8988T (cell line): ENCODE measurements at regions not wholly inside any gene's neighbourhood (a gene's known extent, or its start where the extent isn't known, plus 50 kb on each side); places are given as distances from the start of the nearest gene placed in this dataset.
"Not testable (repeated sequence)": the region's sequence is repeated elsewhere in the genome, so short reads cannot be mapped to it uniquely, and the experiment has no call there.

Experiments
- DNase-seq: peaks from one replicate; pipeline ENCODE4 v3.0.0; 2011

- no peak for DNase-seq
These were observed 122.4 kb upstream of the SMURF2 start for GRCh38 chr17:64784353-64785010.

DNA sequence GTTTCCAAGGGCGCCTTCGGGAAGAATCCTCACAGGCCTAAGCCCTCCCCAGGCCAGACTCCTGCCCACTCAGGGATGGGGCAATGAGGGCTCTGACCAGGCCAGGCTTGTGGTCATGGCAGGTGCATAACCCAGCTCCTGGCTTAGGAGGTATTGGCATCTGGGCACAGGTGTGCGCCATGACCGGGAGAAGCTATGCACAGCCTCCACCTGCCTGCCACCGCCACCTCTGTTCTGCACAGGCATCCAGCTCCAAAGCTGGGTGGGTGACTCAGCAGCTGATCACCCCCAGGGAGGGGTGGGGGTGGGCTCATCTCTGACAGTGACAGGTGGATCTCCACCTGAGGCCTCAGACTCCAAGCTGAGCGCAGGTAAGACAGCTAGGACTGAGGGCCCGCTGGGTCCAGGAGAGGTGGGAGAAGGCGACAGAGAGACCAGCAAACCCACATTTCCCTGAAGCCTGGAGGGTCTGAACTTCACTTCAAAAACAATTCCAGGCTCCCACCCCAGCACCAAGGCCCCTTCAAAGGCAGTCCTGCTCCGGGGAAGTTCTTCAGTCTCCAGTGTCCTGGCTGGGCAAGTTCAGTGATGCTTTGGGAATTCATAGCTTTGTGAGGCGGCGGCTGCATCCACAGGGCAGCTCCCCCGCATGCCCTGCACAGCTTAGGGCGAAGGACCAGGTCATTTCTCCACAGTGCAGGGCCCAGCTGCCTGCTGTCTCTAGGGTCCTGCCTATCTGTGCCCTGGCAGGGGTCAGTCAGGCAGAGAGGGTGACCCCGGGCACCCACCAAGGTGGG is 121.6 kb upstream of the SMURF2 start:
- DNase-seq, result no peak

DNA sequence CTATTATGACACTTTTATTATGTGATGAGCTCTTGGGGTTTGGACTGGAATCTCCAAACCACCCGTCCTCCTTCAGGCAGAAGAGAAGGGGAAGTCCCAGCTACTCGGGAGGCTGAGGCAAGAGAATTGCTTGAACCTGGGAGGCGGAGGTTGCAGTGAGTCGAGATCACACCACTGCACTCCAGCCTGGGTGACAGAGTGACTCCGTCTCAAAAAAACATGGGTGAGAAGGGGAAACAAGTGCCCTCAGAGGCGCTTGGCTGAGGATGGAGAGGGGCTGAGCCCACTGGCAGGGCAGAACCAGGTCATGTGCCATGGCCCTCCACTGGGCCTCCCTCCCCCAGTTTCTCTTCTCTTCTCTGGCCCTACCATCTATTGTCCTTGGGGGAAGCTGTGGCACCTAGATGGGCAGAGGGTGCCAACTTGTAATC is 120.9 kb upstream of the SMURF2 start:
- no peak for DNase-seq

- no peak for DNase-seq
These were observed 119.9 kb upstream of the SMURF2 start for GRCh38 chr17:64781810-64782555.

- no peak for DNase-seq
These were observed 119.1 kb upstream of the SMURF2 start for GRCh38 chr17:64781014-64781756.

- DNase-seq, result no peak
These were observed 118.2 kb upstream of the SMURF2 start for GRCh38 chr17:64780096-64781013.

- no peak for DNase-seq
These were observed 117.4 kb upstream of the SMURF2 start for GRCh38 chr17:64779376-64780095.

GRCh38 chr17:64779098-64779375 is 116.9 kb upstream of the SMURF2 start:
- not testable (repeated sequence) for DNase-seq

GRCh38 chr17:64778240-64779097 is 116.4 kb upstream of the SMURF2 start:
- no peak for DNase-seq

- DNase-seq, result no peak
These were observed 115.5 kb upstream of the SMURF2 start for GRCh38 chr17:64777415-64778239.

DNA sequence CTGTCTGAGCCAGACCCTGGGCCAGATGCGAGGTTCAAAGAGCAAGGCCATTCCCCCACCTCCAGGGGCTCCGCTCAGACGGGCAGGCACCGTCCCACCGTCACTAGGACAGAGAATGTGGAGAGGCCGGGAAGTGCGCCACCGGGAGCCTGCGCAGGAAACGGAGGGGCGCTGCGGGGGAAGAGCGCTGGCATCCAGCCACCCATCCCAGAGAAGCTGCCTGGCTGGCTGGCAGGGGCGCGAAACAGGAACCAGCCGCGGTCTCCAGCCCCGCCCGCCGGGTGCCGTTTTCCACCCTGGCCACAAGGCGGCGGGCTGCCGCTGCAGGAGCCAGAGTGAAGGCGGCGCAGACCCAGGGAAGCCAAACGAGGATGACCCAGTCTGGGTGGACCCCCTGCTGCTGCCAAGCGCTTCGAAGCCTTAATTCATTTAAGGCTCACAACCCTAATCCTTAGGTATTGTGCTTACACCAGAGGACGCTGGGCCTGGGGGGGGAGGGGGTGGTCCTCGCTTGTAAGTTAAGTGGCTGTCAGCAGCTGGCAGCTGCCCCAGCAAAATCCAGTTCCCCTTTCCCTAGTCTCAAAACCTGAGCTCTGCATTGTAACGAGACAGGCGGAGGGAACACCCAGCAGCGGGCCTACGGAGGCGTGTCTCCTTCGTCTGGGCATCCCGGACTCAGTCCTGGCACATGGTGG is 114.8 kb upstream of the SMURF2 start:
- DNase-seq, result peak; percentile 83

DNA sequence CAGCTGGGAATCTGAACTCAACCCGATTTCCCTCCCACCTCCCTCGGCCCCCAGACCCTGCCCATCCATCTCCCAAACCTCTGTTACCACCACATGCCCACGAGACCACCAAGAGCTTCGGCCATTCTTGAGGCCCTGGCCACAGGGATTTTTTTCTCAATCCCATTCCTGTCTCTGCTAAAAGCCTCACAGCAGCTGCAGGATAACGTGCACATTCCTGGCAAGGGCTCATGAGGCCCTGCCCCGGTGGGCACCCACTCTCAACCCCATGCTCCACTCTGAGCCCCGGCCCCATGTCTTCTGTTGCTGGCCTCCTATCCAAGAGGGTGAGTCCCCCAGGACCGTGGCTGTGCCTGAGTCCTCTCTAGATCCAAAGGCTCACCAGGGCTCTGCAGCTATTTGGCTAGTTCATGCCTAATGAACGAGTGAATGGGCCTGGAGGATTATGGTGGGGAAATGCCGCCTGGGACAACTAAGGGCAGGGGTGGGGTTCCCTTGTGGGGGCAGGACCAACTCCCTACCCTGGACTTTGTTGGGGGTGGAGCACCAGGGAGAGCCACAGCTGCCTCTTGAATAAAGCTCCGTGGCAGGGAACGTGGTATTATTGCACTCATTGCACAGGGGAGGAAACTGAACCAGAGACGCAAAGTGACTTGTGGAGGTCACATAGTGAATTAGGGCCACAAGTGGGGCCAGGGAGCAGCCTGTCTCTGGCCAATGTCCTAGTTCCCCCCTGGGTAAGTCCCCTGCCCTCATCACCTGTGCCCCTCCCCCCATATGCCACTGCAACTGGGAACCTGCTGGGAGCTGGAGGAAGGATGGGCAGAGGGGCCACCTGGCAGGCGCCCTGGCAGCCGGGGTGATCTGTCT is 113.8 kb upstream of the SMURF2 start:
- DNase-seq, result no peak

- DNase-seq, result no peak
These were observed 112.9 kb upstream of the SMURF2 start for GRCh38 chr17:64774888-64775540.

DNA sequence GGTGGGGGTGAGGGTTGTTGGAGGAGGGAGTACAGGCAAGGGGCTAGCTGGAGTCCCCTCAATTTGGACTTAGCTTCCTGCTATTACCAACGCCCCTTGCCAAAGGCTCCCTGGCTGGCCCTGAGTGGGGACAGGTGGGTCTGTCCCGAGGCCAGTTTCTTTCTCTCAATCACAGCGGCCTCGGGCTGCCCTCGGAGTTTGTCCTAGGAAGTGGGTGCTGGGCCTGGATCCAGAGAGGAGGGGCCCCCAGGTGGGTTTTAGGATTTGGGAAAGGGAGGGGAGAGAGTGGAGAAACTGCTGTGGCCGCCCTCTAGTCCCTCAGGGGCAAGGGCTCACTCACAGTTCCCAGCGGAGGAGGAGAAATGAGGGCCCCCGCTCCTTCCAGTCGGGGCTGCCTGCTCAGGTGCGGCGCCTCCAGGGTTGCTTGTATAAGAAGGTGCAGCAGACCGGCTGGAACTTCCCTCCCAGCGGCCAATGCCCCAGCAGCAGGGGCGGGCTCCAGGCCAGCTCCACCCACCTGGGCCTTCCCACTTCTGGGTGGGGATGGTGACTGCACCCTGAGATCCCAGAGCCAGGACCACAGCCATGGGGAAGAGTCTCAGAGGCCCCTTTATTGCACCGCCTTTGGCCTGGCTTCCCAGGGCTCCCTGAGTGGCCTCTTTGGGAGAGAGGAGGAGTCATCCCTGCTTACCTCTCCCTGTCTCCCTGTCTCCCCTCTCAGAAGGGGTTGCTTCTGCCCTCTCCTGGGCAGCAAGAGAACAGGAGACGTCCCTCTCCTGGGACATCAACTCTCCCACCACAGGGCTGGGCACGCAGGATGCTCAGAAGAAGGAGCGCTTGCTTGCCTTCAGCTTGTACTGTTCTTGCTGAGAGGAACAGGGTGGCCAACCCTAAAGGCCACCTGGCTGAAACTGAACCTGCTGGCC is 112.0 kb upstream of the SMURF2 start:
- DNase-seq, result peak; percentile 79

GRCh38 chr17:64773386-64773835 is 111.3 kb upstream of the SMURF2 start:
- no peak for DNase-seq

DNA sequence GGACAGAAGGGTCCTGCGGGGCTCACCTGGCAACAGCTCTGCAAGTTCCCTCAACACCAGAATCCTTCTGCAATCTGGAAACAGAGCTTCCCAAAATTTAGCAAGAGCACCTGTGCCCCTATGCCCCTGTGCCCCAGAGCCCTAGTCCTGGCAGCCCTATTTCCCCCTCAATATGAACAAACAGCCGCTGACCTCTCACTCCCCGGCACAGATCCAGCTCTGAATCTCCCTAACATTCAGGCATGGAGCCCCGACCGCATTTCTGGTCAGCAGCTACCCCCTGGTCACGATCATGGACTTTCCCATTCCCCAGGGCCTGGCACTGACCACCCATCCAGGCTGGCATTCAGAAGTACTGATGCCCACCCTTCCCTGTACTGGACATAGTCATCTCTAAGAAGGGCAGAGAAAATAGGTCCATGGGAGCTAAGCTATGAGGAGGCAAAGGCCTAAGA is 110.8 kb upstream of the SMURF2 start:
- no peak for DNase-seq
